Activated CD4-positive, alpha-beta T cell treated with anti-CD3 and anti-CD28 coated beads for 48 hours (primary cell): ENCODE measurements at regions not wholly inside any gene's neighbourhood (a gene's known extent, or its start where the extent isn't known, plus 50 kb on each side); places are given as distances from the start of the nearest gene placed in this dataset.
"Not testable (repeated sequence)": the region's sequence is repeated elsewhere in the genome, so short reads cannot be mapped to it uniquely, and the experiment has no call there.

Experiments used
- DNase-seq: peaks from one replicate; pipeline ENCODE4 v3.0.0-alpha.2; 2020

- no peak for DNase-seq
Observed at GRCh38 chr10:78212060-78212785, 178.6 kb downstream of the RPS24 start.

GRCh38 chr10:78212786-78213175 is 179.1 kb downstream of the RPS24 start:
- no peak for DNase-seq

- no peak for DNase-seq
Observed at GRCh38 chr10:78214955-78215354, 181.3 kb downstream of the RPS24 start.

GRCh38 chr10:78215645-78216044 is 182.0 kb downstream of the RPS24 start:
- peak; percentile 32 for DNase-seq

GRCh38 chr10:78217336-78217735 is 183.7 kb downstream of the RPS24 start:
- no peak for DNase-seq

- no peak for DNase-seq
Observed at GRCh38 chr10:78218798-78219490, 185.3 kb downstream of the RPS24 start.

- not testable (repeated sequence) for DNase-seq
Observed at GRCh38 chr10:78219568-78219967, 185.9 kb downstream of the RPS24 start.

GRCh38 chr10:78220781-78221180 is 187.1 kb downstream of the RPS24 start:
- no peak for DNase-seq

GRCh38 chr10:78222096-78222790 is 188.6 kb downstream of the RPS24 start:
- no peak for DNase-seq

GRCh38 chr10:78223088-78223487 is 189.4 kb downstream of the RPS24 start:
- no peak for DNase-seq

- DNase-seq: no peak
Observed at GRCh38 chr10:78224602-78225001, 190.9 kb downstream of the RPS24 start.

- DNase-seq: no peak
Observed at GRCh38 chr10:78225594-78225993, 191.9 kb downstream of the RPS24 start.

GRCh38 chr10:78229489-78229888 is 195.8 kb downstream of the RPS24 start:
- DNase-seq: no peak

GRCh38 chr10:78229950-78230675 is 196.4 kb downstream of the RPS24 start:
- no peak for DNase-seq

GRCh38 chr10:78231327-78231726 is 197.7 kb downstream of the RPS24 start:
- DNase-seq: no peak

- DNase-seq: no peak
Observed at GRCh38 chr10:78231939-78232338, 198.3 kb downstream of the RPS24 start.

GRCh38 chr10:78236416-78237015 is 202.9 kb downstream of the RPS24 start:
- DNase-seq: no peak

GRCh38 chr10:78237951-78238350 is 204.3 kb downstream of the RPS24 start:
- DNase-seq: not testable (repeated sequence)

- DNase-seq: no peak
Observed at GRCh38 chr10:78247266-78247665, 213.6 kb downstream of the RPS24 start.

- no peak for DNase-seq
Observed at GRCh38 chr10:78247821-78248220, 214.2 kb downstream of the RPS24 start.

GRCh38 chr10:78248651-78249464 is 215.2 kb downstream of the RPS24 start:
- DNase-seq: no peak

GRCh38 chr10:78249690-78250089 is 216.0 kb downstream of the RPS24 start:
- no peak for DNase-seq
